HCT116 (cell line): ENCODE measurements at regions not wholly inside any gene's neighbourhood (a gene's known extent, or its start where the extent isn't known, plus 50 kb on each side); places are given as distances from the start of the nearest gene placed in this dataset.

ENCODE experiments used
- ATAC-seq: fragments of 200-7000 bp; cut with Tn5 transposase; 2 replicates; pipeline ENCODE4 v1.9.1; 2020; ENCODE audit warnings: mild to moderate bottlenecking, moderate library complexity
- BruUV-seq: library from RNA; stranded (reverse); fragments of 400-500 nt; replicated peaks from 2 replicates; lab custom pipeline; 2021; lab: Mats Ljungman, UMichigan
- CTCF ChIA-PET: fragments of 300-600 bp; sonication (Branson Sonifier 250); formaldehyde crosslinking; loops from one replicate; lab custom pipeline; 2021; ENCODE audit warnings: antibody characterized with exemption; lab: Charles Lee
- POLR2A ChIA-PET: fragments of 300-600, 350-600 bp; sonication (Branson Sonifier 250); formaldehyde crosslinking; loops from one replicate; lab custom pipeline; 2021; ENCODE audit warnings: antibody characterized with exemption; lab: Charles Lee
- RAD21 ChIA-PET, 2 experiments: fragments of 300-600 bp; sonication (Branson Sonifier 250); formaldehyde crosslinking; loops; one replicate each; lab custom pipeline; 2023; ENCODE audit warnings: low total read pairs in 2 of 2; ENCODE audit not compliant: uncharacterized antibody in 2 of 2, unreplicated experiment in 2 of 2, low non-redundant PET in 1 of 2; lab: Charles Lee
- DNase-seq: peaks from one replicate; pipeline ENCODE4 v3.0.0-alpha.2; 2010; ENCODE audit warnings: low read depth, low spot score
- H2AFZ ChIP-seq: fragments of 200-600 bp; shearing (Covaris generic), sonication (generic); 2 replicates; pipeline ENCODE4 v1.6.1; 2017; ENCODE audit warnings: low read depth, mixed run types, mixed read lengths, antibody characterized with exemption, low read length; ENCODE audit not compliant: poor library complexity, severe bottlenecking
- H3K27ac ChIP-seq: 2 replicates; pipeline ENCODE4 v1.5.1; 2012; ENCODE audit warnings: low read depth, low read length
- H3K27me3 ChIP-seq: fragments of 200-600 bp; sonication (generic); 2 replicates; pipeline ENCODE4 v1.6.1; 2016; ENCODE audit warnings: mixed run types, low read length, mixed read lengths; ENCODE audit not compliant: insufficient read depth
- H3K36me3 ChIP-seq, 2 experiments: fragments of 200-500 bp in 1 of 2; fragments of 200-600 bp in 1 of 2; sonication (Bioruptor generic) in 1 of 2; sonication (generic) in 1 of 2; 2 replicates each; pipeline versions ENCODE4 v1.5.1 to v1.6.1; 2014 to 2016; ENCODE audit warnings: low read length in 2 of 2, inconsistent platforms in 1 of 2, mixed read lengths in 1 of 2, mixed run types in 1 of 2; ENCODE audit not compliant: insufficient read depth in 2 of 2, control insufficient read depth in 1 of 2
- H3K4me1 ChIP-seq, 2 experiments: fragments of 200-600 bp in 1 of 2; sonication (generic) in 1 of 2; 2 replicates each; pipeline versions ENCODE4 v1.5.1 to v1.6.1; 2012 to 2017; ENCODE audit warnings: low read length in 2 of 2, inconsistent platforms in 1 of 2, mild to moderate bottlenecking in 1 of 2, mixed read lengths in 1 of 2, mixed run types in 1 of 2, moderate library complexity in 1 of 2; ENCODE audit not compliant: insufficient read depth in 2 of 2, control insufficient read depth in 1 of 2
- H3K4me2 ChIP-seq: fragments of 200-600 bp; sonication (generic); 2 replicates; pipeline ENCODE4 v1.6.1; 2017; ENCODE audit warnings: mixed run types, low read length, mixed read lengths
- H3K4me3 ChIP-seq, 2 experiments: fragments of 200-600 bp in 1 of 2; sonication (generic) in 1 of 2; replicated peaks in 1 of 2; 2 replicates each; pipeline ENCODE4 v1.5.1; 2011 to 2016; ENCODE audit warnings: low read length in 2 of 2, control low read depth in 1 of 2, low read depth in 1 of 2, mild to moderate bottlenecking in 1 of 2, mixed read lengths in 1 of 2, mixed run types in 1 of 2
- H3K79me2 ChIP-seq: fragments of 200-600 bp; sonication (generic); 2 replicates; pipeline ENCODE4 v1.6.1; 2017; ENCODE audit warnings: mild to moderate bottlenecking, mixed run types, low read length, moderate library complexity, mixed read lengths; ENCODE audit not compliant: insufficient read depth
- H3K9ac ChIP-seq: fragments of 200-600 bp; sonication (generic); 2 replicates; pipeline ENCODE4 v1.6.1; 2016; ENCODE audit warnings: low read length, mixed read lengths
- H3K9me2 ChIP-seq: fragments of 200-600 bp; sonication (generic), shearing (Covaris generic); 2 replicates; pipeline ENCODE4 v1.6.1; 2017; ENCODE audit warnings: mixed run types, mild to moderate bottlenecking, moderate library complexity; ENCODE audit not compliant: insufficient read depth
- H3K9me3 ChIP-seq, 2 experiments: fragments of 200-500 bp in 1 of 2; fragments of 200-600 bp in 1 of 2; sonication (Bioruptor generic) in 1 of 2; sonication (generic) in 1 of 2; 2 replicates each; pipeline ENCODE4 v1.6.1; 2014 to 2017; ENCODE audit warnings: low read length in 2 of 2, mixed read lengths in 2 of 2, inconsistent platforms in 1 of 2, low read depth in 1 of 2, mild to moderate bottlenecking in 1 of 2, mixed run types in 1 of 2, moderate library complexity in 1 of 2; ENCODE audit not compliant: control insufficient read depth in 1 of 2, insufficient read depth in 1 of 2
- H4K20me1 ChIP-seq: fragments of 200-600 bp; sonication (generic), shearing (Covaris generic); 2 replicates; pipeline ENCODE4 v1.6.1; 2017; ENCODE audit warnings: mixed run types, mild to moderate bottlenecking, moderate library complexity; ENCODE audit not compliant: insufficient read depth
- FOSL1 ChIP-seq: IDR thresholded peaks from 2 replicates; pipeline ENCODE4 v1.6.1; 2012; ENCODE audit warnings: low read depth
- SIN3A ChIP-seq: IDR thresholded peaks from 2 replicates; pipeline ENCODE4 v1.6.1; 2012; ENCODE audit warnings: low read depth
- SRF ChIP-seq: IDR thresholded peaks from 2 replicates; pipeline ENCODE4 v1.6.1; 2012; ENCODE audit warnings: low read depth
- YY1 ChIP-seq: IDR thresholded peaks from 2 replicates; pipeline ENCODE4 v1.6.1; 2011; ENCODE audit warnings: low read length, low read depth, moderate library complexity, mild to moderate bottlenecking; ENCODE audit not compliant: insufficient replicate concordance; ENCODE audit errors: extremely low read depth
- intact Hi-C: fragments of 100-400 bp; cut with micrococcal nuclease; formaldehyde crosslinking; loops from 2 replicates; pipeline ENCODE4 v1.10.0; 2022
- TF ChIP-seq, protein P1 (sequence below): IDR thresholded peaks from 2 replicates; pipeline ENCODE4 v1.6.1; 2012
- TF ChIP-seq, protein P2 (sequence below): IDR thresholded peaks from 2 replicates; pipeline ENCODE4 v1.6.1; 2011; ENCODE audit warnings: mild to moderate bottlenecking, low read length, moderate library complexity; ENCODE audit not compliant: insufficient replicate concordance; ENCODE audit errors: extremely low read depth
- TF ChIP-seq, protein P3 (sequence below): IDR thresholded peaks from 2 replicates; pipeline ENCODE4 v1.6.1; 2012; ENCODE audit warnings: low read depth

DNA sequence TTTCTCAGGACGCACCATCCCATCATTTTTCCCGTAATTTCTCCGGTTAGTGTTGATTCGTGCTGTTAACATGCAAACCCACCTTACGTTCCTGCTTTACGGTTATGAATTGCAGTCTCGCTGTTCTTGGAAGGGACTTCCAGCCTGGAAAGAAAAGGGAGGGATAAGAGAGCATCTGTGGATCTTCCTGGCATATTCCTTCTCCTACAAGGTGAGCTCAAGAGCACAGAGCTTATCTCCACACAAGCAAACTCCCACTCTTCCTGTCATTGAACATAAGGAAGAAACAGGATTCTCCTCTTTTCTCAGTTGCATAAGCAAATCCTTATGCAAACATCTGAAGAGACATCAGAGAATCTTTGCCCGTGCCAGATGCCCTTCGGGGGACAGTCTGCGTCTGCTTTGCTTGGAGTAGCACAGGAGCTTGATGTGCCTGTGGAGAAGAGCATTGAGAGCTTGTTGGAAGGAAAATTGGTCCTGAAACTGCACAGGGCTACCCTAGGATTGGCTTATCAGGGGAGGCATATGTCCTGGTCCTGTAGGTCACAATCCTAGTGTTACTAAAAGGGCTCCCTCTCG lies 127.0 kb downstream of the ASMT start (continued):
- no peak for TF ChIP-seq YY1

DNA sequence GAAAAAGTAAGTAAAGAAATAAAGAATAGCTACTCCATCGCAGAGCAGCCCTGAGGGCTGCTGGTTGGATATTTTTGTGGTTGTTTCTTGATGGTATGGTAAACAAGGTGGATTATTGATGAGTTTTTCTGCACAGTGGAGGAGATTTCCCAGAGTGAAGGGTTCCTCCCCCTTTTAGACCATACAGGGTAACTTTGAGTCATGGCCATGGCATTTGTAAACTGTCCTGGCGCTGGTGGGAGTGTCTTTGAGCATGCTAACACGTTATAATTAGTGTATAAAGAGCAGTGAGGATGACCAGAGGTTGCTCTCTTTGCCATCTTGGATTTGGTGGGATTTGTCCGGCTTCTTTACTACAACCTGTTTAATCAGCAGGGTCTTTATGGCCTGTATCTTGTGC lies 128.2 kb downstream of the ASMT start:
- Histone ChIP-seq H3K9me3 (no peaks in the 10 kb centered on the region; a peak in 1 of 4 replicates), H3K4me1 (no peaks in the 10 kb centered on the region), H3K9me2 (no peaks in the 10 kb centered on the region), H2AFZ (no peak overlapping the region), H4K20me1 (no peaks in the 10 kb centered on the region), H3K27ac (no peak overlapping the region), H3K36me3 (no peaks in the 10 kb centered on the region), H3K4me2 (no peak overlapping the region), H3K27me3 (no peaks in the 10 kb centered on the region), H3K79me2 (no peaks in the 10 kb centered on the region), H3K4me3 (no peak overlapping the region), H3K9ac (no peak overlapping the region)
- RAD21 ChIA-PET: no interaction called here
- TF ChIP-seq, protein P1, sequence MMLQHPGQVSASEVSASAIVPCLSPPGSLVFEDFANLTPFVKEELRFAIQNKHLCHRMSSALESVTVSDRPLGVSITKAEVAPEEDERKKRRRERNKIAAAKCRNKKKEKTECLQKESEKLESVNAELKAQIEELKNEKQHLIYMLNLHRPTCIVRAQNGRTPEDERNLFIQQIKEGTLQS: no peak
- TF ChIP-seq SRF: no peak
- TF ChIP-seq, protein P2, sequence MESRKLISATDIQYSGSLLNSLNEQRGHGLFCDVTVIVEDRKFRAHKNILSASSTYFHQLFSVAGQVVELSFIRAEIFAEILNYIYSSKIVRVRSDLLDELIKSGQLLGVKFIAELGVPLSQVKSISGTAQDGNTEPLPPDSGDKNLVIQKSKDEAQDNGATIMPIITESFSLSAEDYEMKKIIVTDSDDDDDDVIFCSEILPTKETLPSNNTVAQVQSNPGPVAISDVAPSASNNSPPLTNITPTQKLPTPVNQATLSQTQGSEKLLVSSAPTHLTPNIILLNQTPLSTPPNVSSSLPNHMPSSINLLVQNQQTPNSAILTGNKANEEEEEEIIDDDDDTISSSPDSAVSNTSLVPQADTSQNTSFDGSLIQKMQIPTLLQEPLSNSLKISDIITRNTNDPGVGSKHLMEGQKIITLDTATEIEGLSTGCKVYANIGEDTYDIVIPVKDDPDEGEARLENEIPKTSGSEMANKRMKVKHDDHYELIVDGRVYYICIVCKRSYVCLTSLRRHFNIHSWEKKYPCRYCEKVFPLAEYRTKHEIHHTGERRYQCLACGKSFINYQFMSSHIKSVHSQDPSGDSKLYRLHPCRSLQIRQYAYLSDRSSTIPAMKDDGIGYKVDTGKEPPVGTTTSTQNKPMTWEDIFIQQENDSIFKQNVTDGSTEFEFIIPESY: no peak
- no peak for DNase-seq
- intact Hi-C loops: no loop called here
- POLR2A ChIA-PET: no interaction called here
- ATAC-seq: no peak
- BruUV-seq: no TSS peak
- CTCF ChIA-PET: no interaction called here

DNA sequence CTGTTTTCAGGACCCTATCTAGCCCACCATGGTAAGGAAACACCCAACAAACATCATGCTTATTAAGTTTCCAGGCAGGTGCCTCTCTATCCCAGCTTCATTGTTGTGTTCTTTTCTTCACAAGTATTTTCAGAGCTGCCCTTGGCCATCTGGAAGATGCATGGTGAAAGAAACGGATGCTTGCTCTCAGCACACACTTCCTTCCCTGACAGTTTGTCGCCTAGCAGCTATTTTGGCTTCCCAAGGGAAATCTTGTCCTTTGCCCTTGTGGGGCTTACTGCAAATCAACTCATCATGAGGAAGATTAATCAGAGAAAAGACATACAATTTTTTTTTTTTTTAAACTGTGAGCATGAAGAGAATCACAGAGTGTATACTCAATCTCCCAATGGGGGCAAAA lies 128.8 kb downstream of the ASMT start:
- peaks cover 0 to 2% of the 10 kb centered on the region in 2 experiments; a peak in 1 of 4 replicates for H3K9me3 ChIP-seq
- H3K9ac ChIP-seq: no peak overlapping the region
- H2AFZ ChIP-seq: no peak overlapping the region
- H3K4me1 ChIP-seq: no peaks in the 10 kb centered on the region
- no peaks in the 10 kb centered on the region for H3K79me2 ChIP-seq
- ATAC-seq (no peak), DNase-seq (no peak)
- no peak overlapping the region for H3K27ac ChIP-seq
- no TSS peak for BruUV-seq
- H3K4me2 ChIP-seq: no peak overlapping the region
- H4K20me1 ChIP-seq: no peaks in the 10 kb centered on the region
- ChIA-PET CTCF (no interaction called here), POLR2A (no interaction called here)
- intact Hi-C loops: no loop called here
- TF ChIP-seq, protein P3, sequence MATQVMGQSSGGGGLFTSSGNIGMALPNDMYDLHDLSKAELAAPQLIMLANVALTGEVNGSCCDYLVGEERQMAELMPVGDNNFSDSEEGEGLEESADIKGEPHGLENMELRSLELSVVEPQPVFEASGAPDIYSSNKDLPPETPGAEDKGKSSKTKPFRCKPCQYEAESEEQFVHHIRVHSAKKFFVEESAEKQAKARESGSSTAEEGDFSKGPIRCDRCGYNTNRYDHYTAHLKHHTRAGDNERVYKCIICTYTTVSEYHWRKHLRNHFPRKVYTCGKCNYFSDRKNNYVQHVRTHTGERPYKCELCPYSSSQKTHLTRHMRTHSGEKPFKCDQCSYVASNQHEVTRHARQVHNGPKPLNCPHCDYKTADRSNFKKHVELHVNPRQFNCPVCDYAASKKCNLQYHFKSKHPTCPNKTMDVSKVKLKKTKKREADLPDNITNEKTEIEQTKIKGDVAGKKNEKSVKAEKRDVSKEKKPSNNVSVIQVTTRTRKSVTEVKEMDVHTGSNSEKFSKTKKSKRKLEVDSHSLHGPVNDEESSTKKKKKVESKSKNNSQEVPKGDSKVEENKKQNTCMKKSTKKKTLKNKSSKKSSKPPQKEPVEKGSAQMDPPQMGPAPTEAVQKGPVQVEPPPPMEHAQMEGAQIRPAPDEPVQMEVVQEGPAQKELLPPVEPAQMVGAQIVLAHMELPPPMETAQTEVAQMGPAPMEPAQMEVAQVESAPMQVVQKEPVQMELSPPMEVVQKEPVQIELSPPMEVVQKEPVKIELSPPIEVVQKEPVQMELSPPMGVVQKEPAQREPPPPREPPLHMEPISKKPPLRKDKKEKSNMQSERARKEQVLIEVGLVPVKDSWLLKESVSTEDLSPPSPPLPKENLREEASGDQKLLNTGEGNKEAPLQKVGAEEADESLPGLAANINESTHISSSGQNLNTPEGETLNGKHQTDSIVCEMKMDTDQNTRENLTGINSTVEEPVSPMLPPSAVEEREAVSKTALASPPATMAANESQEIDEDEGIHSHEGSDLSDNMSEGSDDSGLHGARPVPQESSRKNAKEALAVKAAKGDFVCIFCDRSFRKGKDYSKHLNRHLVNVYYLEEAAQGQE: no peak
- TF ChIP-seq SIN3A (no peak), FOSL1 (no peak)
- TF ChIP-seq, protein P1: no peak
- TF ChIP-seq, all 23 proteins: peak for 0
- RAD21 ChIA-PET: no interaction called here
- Histone ChIP-seq H3K27me3 (no peaks in the 10 kb centered on the region), H3K4me3 (no peak overlapping the region), H3K36me3 (no peaks in the 10 kb centered on the region), H3K9me2 (no peaks in the 10 kb centered on the region)
